HFF-Myc (cell line): ENCODE measurements at regions not wholly inside any gene's neighbourhood (a gene's known extent, or its start where the extent isn't known, plus 50 kb on each side); places are given as distances from the start of the nearest gene placed in this dataset.

Experiments
- DNase-seq: peaks from one replicate; pipeline ENCODE4 v3.0.0-alpha.2; 2011; ENCODE audit warnings: low read depth; ENCODE audit errors: extremely low read depth
- H3K4me3 ChIP-seq: replicated peaks from 2 replicates; pipeline ENCODE4 v1.5.1; 2011; ENCODE audit warnings: low read depth, mild to moderate bottlenecking, control low read depth, low read length
- TF ChIP-seq, protein P1 (sequence below): IDR thresholded peaks from 2 replicates; pipeline ENCODE4 v1.5.1; 2012; ENCODE audit warnings: mild to moderate bottlenecking, low read depth, low read length, control low read depth; ENCODE audit errors: missing control alignments

DNA sequence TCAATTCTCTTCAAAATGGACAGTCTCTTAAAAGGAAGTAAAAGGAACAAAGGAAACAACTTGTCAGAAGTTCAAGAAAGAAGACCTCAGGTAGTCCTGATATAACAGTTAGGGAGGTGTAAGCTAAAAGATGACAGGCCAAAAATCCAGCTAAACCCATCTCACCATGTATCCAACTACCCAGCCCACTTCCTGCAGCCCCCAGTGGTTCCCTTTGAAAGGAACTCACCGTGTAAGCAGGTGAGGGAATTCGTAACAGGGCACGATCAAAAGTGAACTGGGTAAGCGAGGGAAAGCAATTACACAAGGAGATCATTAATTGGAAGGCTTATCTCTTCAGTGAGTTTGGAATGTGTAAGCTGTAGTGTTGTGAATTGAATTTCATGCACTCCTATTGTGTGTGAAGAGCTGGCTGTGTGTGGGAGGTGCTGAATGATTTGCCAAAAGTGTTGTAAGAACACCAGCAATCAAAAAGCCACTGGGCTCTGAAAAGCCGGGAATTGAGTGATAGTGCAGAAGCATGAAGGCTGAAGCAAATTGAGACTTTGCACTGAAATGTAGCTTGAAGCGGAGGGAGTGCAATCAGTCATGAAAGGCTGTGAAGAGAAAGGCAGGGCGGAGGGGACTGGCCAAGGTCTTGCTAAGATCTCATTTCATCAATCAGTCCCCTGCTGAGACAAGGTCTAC lies 914.2 kb upstream of the LCORL start:
- DNase-seq: no peak
- TF ChIP-seq, protein P1, sequence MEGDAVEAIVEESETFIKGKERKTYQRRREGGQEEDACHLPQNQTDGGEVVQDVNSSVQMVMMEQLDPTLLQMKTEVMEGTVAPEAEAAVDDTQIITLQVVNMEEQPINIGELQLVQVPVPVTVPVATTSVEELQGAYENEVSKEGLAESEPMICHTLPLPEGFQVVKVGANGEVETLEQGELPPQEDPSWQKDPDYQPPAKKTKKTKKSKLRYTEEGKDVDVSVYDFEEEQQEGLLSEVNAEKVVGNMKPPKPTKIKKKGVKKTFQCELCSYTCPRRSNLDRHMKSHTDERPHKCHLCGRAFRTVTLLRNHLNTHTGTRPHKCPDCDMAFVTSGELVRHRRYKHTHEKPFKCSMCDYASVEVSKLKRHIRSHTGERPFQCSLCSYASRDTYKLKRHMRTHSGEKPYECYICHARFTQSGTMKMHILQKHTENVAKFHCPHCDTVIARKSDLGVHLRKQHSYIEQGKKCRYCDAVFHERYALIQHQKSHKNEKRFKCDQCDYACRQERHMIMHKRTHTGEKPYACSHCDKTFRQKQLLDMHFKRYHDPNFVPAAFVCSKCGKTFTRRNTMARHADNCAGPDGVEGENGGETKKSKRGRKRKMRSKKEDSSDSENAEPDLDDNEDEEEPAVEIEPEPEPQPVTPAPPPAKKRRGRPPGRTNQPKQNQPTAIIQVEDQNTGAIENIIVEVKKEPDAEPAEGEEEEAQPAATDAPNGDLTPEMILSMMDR: no peak
- no peak overlapping the region for H3K4me3 ChIP-seq

DNA sequence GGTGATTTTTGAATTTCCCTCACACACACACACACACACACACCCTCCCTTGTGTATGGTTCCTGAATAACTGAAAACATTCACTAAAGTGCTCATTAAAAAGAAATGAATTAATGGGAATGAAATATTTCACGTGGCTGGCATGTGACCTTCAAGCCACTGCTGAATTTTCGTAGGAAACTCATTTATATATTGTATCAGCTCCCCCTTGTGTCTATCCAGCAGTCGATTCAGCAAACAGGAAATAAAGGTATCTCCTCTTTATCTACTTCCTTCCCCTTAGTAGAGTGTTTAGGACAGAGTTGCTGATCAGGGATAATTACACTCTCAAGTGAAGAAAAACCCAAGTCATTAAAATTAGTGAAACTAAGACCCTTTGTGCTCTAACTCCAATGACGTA lies 912.6 kb upstream of the LCORL start:
- H3K4me3 ChIP-seq: no peak overlapping the region
- TF ChIP-seq, protein P1: no peak
- no peak for DNase-seq

DNA sequence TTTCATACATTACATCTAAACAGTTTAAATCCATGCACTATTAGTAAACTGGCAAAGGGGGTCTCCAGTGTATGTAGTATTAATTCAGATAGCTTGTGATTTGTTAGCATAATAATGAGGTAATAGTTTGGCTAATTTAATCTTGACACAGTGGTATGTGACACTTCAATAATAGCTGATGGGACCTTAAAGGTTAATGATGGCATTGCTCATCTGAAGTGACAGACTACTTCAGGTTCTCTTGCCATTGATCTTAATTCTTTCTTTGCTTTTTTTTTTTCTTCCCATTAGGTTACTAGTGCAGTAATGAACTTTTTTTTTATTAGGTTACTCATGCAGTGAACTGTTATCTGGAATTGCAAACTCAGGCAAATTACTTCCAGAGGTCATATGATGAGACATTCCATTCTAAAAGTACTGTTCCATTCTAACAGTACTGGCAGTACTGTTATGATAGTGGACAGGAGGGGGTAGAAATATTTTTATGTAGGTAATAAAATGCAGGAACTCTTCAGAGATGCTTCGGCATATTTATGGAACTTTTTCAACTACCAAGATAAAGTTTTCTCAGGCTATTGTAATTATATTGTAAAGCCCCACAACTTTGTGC lies 911.3 kb upstream of the LCORL start:
- no peak overlapping the region for H3K4me3 ChIP-seq
- TF ChIP-seq, protein P1: no peak

DNA sequence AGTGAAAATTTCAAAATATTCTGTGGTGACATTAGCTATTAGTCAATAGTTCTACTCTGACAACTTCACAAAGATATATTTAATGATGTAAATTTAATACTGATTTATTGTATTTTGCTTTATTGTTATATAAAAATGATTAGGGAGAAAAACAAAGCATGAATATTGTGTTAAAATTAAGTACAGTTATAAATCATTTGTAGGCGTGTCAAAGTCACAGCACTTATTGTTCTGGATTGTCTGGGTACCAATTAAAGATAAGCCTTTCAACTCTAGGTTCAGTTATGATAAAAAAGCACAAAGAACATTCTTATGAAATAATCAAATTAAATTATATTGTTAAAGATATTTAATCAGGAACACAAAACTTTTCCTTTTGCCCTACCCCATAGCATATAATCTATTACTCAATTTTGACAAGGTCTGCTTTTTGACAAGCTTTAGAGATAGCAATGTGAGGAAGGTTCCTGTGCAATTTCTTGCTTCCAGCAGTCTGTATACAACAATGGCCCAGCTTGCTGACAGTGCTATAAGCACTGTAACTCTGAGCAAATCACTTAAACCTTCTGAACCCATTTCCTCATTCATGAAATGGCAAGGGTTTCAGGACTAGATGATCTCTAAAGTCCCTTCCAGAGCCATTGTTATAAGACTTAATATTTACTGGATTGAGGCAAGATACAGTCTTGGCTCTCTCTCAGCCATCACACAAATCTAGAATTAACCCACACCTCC lies 910.3 kb upstream of the LCORL start:
- H3K4me3 ChIP-seq: no peak overlapping the region
- no peak for DNase-seq
- TF ChIP-seq, protein P1: no peak

More for the DNA sequence above, 911.3 kb upstream of the LCORL start:
- DNase-seq: no peak

DNA sequence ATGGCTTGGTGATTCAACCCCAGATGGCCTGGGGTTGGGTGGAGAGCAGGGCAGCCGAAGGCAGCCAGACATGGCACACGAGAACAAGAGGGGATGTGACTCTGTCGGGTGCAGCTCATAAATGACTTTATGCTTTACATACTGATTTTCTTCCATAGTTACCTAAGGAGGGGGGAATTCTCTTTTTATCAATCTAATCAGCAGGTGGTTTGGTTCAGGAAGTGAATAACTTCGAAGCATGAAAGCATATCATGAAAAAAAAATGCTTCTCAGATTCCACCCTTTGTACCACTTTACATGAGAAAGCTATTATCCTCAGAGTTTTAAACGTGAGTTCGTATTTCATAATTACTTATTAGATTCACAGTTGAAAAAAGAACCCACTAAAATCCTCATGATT lies 908.9 kb upstream of the LCORL start:
- H3K4me3 ChIP-seq: no peak overlapping the region
- TF ChIP-seq, protein P1: no peak
- DNase-seq: no peak

DNA sequence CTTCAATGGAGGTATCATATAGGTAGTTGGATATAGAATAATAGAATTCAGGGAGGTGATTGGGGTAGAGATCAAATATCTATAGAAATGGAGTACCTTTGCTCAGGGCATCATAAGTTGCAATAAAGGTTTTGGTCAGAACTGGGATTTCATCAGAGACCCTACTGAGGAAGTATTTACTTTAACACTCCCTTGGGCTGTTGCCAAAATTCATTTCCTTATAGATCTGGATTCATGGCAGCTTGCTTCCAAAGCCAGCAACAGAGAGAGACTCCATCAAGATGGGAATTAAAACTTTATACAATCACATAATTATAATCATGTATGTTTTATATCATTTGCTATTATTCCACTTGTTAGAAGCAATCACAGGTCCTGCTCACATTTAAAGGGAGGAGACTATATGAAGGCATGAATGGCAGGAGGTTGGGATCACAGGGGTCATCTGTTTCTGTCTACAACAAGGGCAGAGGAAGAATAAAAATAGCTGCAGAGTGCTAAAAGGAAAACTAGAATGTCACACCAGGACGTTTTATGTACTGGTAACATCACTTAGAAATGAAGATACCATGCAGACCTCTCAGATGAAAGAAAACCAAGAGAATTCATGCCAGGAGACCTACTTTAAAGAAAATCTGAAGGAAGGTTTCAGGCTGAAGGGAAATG lies 902.1 kb upstream of the LCORL start:
- H3K4me3 ChIP-seq: no peak overlapping the region
- TF ChIP-seq, protein P1: no peak
- no peak for DNase-seq
